GM21447 (cell line): ENCODE measurements at regions not wholly inside any gene's neighbourhood (a gene's known extent, or its start where the extent isn't known, plus 50 kb on each side); places are given as distances from the start of the nearest gene placed in this dataset.

Source experiments
- ATAC-seq: cut with Tn5 transposase; IDR thresholded peaks from one replicate; pipeline ENCODE4 v1.9.1; 2021; ENCODE audit not compliant: unreplicated experiment

GRCh38 chr19:30672926-30673325, 300.7 kb downstream of the ZNF536 start:
- no peak for ATAC-seq

GRCh38 chr19:30671622-30672051, 299.5 kb downstream of the ZNF536 start:
- no peak for ATAC-seq

- ATAC-seq: no peak
These were observed 299.1 kb downstream of the ZNF536 start for GRCh38 chr19:30671367-30671619.

GRCh38 chr19:30670562-30671366, 298.6 kb downstream of the ZNF536 start:
- no peak for ATAC-seq

- ATAC-seq: no peak
These were observed 297.8 kb downstream of the ZNF536 start for GRCh38 chr19:30670011-30670329.

- ATAC-seq: no peak
These were observed 297.3 kb downstream of the ZNF536 start for GRCh38 chr19:30669329-30670010.

- ATAC-seq: no peak
These were observed 296.5 kb downstream of the ZNF536 start for GRCh38 chr19:30668521-30669155.

- no peak for ATAC-seq
These were observed 295.6 kb downstream of the ZNF536 start for GRCh38 chr19:30667746-30668145.

GRCh38 chr19:30667227-30667626, 295.0 kb downstream of the ZNF536 start:
- ATAC-seq: no peak

- ATAC-seq: no peak
These were observed 294.2 kb downstream of the ZNF536 start for GRCh38 chr19:30666301-30666803.

- no peak for ATAC-seq
These were observed 293.3 kb downstream of the ZNF536 start for GRCh38 chr19:30665449-30665848.

- no peak for ATAC-seq
These were observed 291.5 kb downstream of the ZNF536 start for GRCh38 chr19:30663611-30664174.

GRCh38 chr19:30662211-30662861, 290.2 kb downstream of the ZNF536 start:
- no peak for ATAC-seq

- ATAC-seq: no peak
These were observed 287.5 kb downstream of the ZNF536 start for GRCh38 chr19:30659638-30660037.

- ATAC-seq: no peak
These were observed 284.4 kb downstream of the ZNF536 start for GRCh38 chr19:30656520-30657100.

GRCh38 chr19:30653646-30654386, 281.6 kb downstream of the ZNF536 start:
- no peak for ATAC-seq

- no peak for ATAC-seq
These were observed 280.6 kb downstream of the ZNF536 start for GRCh38 chr19:30652751-30653150.

GRCh38 chr19:30651691-30652090, 279.5 kb downstream of the ZNF536 start:
- no peak for ATAC-seq

GRCh38 chr19:30651066-30651465, 278.9 kb downstream of the ZNF536 start:
- no peak for ATAC-seq

- ATAC-seq: no peak
These were observed 277.9 kb downstream of the ZNF536 start for GRCh38 chr19:30649934-30650614.
